Heart right ventricle (tissue), 16 donors: ENCODE measurements at regions not wholly inside any gene's neighbourhood (a gene's known extent, or its start where the extent isn't known, plus 50 kb on each side); places are given as distances from the start of the nearest gene placed in this dataset.
"Not testable (repeated sequence)": the region's sequence is repeated elsewhere in the genome, so short reads cannot be mapped to it uniquely, and the experiment has no call there.

Experiments used
- ATAC-seq, 8 donors: fragments of 200-7000 bp; cut with Tn5 transposase; one replicate each; pipeline ENCODE4 v1.9.1; 2020; ENCODE audit warnings: mild to moderate bottlenecking in 8 of 8, moderate library complexity in 8 of 8, moderate number of reproducible peaks in 1 of 8
- DNase-seq, 2 donors: peaks; one replicate each; pipeline ENCODE4 v3.0.0-alpha.2; 2020
- H3K27ac ChIP-seq, 10 donors: fragments of 200-600 bp; sonication (generic) in 2 of 10; one replicate each; pipeline versions ENCODE4 v1.5.0 to v1.8.0; 2020 to 2022; ENCODE audit warnings: mild to moderate bottlenecking in 3 of 10
- H3K27me3 ChIP-seq, 7 donors: fragments of 200-600 bp; one replicate each; pipeline ENCODE4 v1.8.0; 2021 to 2022; ENCODE audit warnings: mild to moderate bottlenecking in 2 of 7
- H3K36me3 ChIP-seq, 9 donors: fragments of 200-600 bp; sonication (generic) in 1 of 9; one replicate each; pipeline versions ENCODE4 v1.5.0 to v1.8.0; 2020 to 2022; ENCODE audit warnings: mild to moderate bottlenecking in 2 of 9
- H3K4me1 ChIP-seq, 9 donors: fragments of 200-600 bp; sonication (generic) in 1 of 9; one replicate each; pipeline versions ENCODE4 v1.5.0 to v1.8.0; 2020 to 2022; ENCODE audit warnings: mild to moderate bottlenecking in 4 of 9
- H3K4me3 ChIP-seq, 10 donors: fragments of 200-600 bp; sonication (generic) in 2 of 10; one replicate each; pipeline versions ENCODE4 v1.5.0 to v1.8.0; 2020 to 2022; ENCODE audit warnings: mild to moderate bottlenecking in 7 of 10, moderate library complexity in 2 of 10
- H3K9me3 ChIP-seq, 11 donors: fragments of 200-600 bp in 10 of 11; sonication (generic) in 2 of 11; one replicate each; pipeline versions ENCODE4 v1.5.0 to v1.8.0; 2013 to 2022; ENCODE audit warnings: mild to moderate bottlenecking in 2 of 11, control low read depth in 1 of 11, moderate library complexity in 1 of 11
- WGBS, 2 donors: extraction: QIAGEN DNeasy Blood & Tissue Kit; methylation state at CpG; one replicate each; pipeline ENCODE4 v1.1.7; 2013; ENCODE audit warnings: inconsistent platforms in 1 of 2; 5-methylcytosine and 5-hydroxymethylcytosine counted together
- intact Hi-C, 10 donors: fragments of 100-400 bp; cut with DNase I; formaldehyde crosslinking; loops; one replicate each; pipeline versions ENCODE4 v1.11.1 to v1.14.2; 2022
- TF ChIP-seq, protein P1 (sequence below), 9 donors: fragments of 200-600 bp; sonication (generic) in 2 of 9; IDR thresholded peaks; one replicate each; pipeline versions ENCODE4 v1.5.0 to v1.8.0; 2021 to 2022; ENCODE audit warnings: antibody characterized with exemption in 9 of 9, mild to moderate bottlenecking in 5 of 9, moderate library complexity in 1 of 9
- donor health status: Arrhythmogenic right ventricular cardiomyopathy.
- donor health status: ischemic (EF 13 %, LVEDD 7.1; RV severe dilation, severe dysfunction).
- donor health status: healthy with polysubstance abuse.
- donor health status: DM: no; HTN: yes; CAD: no.
- donor health status: DM: no; HTN: no; CAD: no.
- donor health status: ischemic (EF 25% LVEDD 6.9; RV normal size, moderate dysfunction).
- donor health status: ischemic (EF 25% LVEDD 5.7; RV mildly dilated, moderate dysfunction).
- donor health status: healthy.
- donor health status: DM: yes; HTN: yes; CAD: no.
- donor health status: Ischemic cardiomyopathy.
- donor health status: ischemic (EF 35%, LVEDD 5.7; RV mildly dilated, moderate dysfunction).
- donor health status: nonischemic (EF 11% LVEDD 7.7; RV severe dilation, severe dysfunction).
- donor health status: DM: yes; HTN: yes; CAD: no.
- donor health status: PGD.
- donor health status: ischemic (EF 29% LVEDD 5.4; RV normal size, mild dysfunction).
- donor health status: nonischemic (EF 23%, LVEDD 6.1; RV moderate dilation, normal function).

DNA sequence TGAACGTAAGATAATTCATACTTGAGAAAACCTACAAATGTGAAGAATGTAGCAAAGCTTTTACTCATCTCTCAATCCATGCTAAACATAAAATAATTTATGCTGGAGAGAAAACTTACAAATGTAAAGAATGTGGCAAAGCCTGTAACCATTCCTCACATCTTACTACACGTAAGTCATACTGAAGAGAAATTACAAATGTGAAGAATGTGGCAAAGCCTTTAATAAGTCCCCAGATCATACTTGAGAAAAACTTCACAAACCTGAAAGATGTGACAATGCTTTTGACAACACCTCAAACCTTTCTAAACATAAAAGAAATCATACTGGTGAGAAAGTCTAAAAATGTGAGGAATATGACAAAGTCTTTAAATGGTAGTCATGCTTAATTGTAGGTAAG lies 89.4 kb downstream of the ZNF675 start:
- Histone ChIP-seq H3K27me3 (no peaks in the 10 kb centered on the region), H3K4me1 (no peaks in the 10 kb centered on the region), H3K4me3 (no peak overlapping the region), H3K27ac (no peak overlapping the region), H3K36me3 (no peaks in the 10 kb centered on the region), H3K9me3 (peaks cover 0 to 39% (median 0%) of the 10 kb centered on the region in 11 donors)
- no peak for ATAC-seq
- no peak for DNase-seq
- WGBS, 2 donors = 77 to 80% methylated on average over 2 of the region's 2 CpGs
- intact Hi-C loops = no loop called here
- TF ChIP-seq, protein P1, sequence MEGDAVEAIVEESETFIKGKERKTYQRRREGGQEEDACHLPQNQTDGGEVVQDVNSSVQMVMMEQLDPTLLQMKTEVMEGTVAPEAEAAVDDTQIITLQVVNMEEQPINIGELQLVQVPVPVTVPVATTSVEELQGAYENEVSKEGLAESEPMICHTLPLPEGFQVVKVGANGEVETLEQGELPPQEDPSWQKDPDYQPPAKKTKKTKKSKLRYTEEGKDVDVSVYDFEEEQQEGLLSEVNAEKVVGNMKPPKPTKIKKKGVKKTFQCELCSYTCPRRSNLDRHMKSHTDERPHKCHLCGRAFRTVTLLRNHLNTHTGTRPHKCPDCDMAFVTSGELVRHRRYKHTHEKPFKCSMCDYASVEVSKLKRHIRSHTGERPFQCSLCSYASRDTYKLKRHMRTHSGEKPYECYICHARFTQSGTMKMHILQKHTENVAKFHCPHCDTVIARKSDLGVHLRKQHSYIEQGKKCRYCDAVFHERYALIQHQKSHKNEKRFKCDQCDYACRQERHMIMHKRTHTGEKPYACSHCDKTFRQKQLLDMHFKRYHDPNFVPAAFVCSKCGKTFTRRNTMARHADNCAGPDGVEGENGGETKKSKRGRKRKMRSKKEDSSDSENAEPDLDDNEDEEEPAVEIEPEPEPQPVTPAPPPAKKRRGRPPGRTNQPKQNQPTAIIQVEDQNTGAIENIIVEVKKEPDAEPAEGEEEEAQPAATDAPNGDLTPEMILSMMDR (IDR thresholded peaks at IDR 0.05) = no peak

DNA sequence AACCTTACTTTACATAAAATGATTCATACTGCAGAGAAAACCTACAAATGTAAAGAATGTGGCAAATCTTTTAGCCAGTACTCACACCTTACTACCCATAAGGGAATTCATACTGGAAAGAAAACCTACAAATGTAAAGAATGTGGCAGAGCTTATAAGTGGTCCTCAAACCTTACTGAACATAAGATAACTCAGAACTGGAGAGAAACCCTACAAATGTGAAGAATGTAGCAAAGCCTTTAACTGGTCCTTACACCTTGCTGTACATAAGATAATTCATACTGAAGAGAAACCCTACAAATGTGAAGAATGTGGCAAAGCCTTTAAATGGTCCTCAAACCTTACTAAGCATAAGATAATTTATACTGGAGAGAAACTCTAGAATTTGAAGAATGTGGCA lies 90.1 kb downstream of the ZNF675 start:
- no peaks in the 10 kb centered on the region for H3K27me3 ChIP-seq
- no peaks in the 10 kb centered on the region for H3K36me3 ChIP-seq
- TF ChIP-seq, protein P1 (IDR thresholded peaks at IDR 0.05) = no peak
- H3K4me1 ChIP-seq = no peaks in the 10 kb centered on the region
- intact Hi-C loops = no loop called here
- ATAC-seq = no peak
- no peak overlapping the region for H3K4me3 ChIP-seq
- no peak overlapping the region for H3K27ac ChIP-seq
- no peak for DNase-seq
- H3K9me3 ChIP-seq = peaks cover 0 to 42% (median 0%) of the 10 kb centered on the region in 11 donors

DNA sequence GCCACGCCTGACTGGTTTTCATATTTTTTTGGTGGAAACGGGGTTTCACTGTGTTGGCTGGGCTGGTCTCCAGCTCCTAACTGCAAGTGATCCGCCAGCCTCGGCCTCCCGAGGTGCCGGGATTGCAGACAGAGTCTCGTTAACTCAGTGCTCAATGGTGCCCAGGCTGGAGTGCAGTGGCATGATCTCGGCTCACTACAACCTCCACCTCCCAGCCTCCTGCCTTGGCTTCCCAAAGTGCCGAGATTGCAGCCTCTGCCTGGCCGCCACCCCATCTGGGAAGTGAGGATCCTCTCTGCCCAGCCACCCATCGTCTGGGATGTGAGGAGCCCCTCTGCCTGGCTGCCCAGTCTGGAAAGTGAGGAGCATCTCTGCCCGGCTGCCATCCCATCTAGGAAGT lies 92.7 kb downstream of the ZNF675 start:
- H3K4me1 ChIP-seq, ATAC-seq, H3K4me3 ChIP-seq, DNase-seq, intact Hi-C loops, H3K27ac ChIP-seq, H3K27me3 ChIP-seq, H3K36me3 ChIP-seq: not testable (repeated sequence)
- 88 to 93% methylated on average over 10 to 12 of the region's 12 CpGs for WGBS, 2 donors
- peaks cover 0 to 49% (median 4%) of the 10 kb centered on the region in 11 donors for H3K9me3 ChIP-seq

DNA sequence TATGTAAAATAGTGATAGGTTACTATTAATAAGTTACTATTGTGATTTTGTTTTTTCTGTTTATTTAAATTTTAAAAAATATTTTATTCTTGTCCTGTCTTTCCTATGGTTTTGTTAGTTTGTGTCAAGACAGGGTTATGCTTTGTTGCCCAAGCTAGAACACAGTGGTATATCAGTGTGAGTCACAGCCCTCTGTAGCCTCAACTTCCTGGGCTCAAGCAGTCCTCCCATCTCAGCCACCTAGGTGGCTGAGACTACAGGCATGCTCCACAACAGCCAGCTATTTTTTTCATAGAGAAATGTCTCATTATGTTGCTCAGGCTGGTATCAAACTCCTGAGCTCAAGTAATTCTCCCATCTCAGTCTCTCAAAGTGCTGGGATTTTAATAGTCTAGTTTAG lies 99.5 kb downstream of the ZNF675 start:
- Histone ChIP-seq H3K36me3 (no peaks in the 10 kb centered on the region), H3K4me3 (no peak overlapping the region), H3K27ac (no peak overlapping the region), H3K9me3 (peaks cover 0 to 74% (median 3%) of the 10 kb centered on the region in 11 donors), H3K4me1 (no peaks in the 10 kb centered on the region), H3K27me3 (no peaks in the 10 kb centered on the region)
- DNase-seq (no peak), ATAC-seq (no peak)
- TF ChIP-seq, protein P1 (IDR thresholded peaks at IDR 0.05) = no peak
- intact Hi-C loops = no loop called here

DNA sequence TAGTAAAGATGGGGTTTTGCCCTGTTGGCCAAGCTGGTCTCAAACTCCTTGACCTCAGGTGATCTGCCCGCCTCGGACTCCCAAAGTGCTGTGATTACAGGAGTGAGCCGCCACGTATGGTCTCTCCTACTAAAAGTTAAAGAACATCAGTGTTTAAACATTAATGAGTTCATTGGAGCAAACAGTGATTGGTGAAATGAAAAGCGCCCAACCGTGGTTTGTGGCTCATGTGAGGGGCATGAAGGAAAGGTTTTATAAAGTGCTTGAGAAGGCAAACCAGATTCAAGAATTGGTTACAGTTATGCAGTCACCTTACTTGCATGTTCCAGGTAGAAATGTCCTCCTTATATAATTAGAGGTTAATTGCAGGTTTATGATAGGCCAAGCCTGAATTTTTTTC lies 109.5 kb downstream of the ZNF675 start:
- WGBS, 2 donors = 79 to 88% methylated on average over 6 of the region's 6 CpGs
- TF ChIP-seq, protein P1 (IDR thresholded peaks at IDR 0.05) = no peak
- Histone ChIP-seq H3K4me3 (no peak overlapping the region), H3K27ac (no peak overlapping the region), H3K4me1 (no peaks in the 10 kb centered on the region), H3K36me3 (no peaks in the 10 kb centered on the region), H3K9me3 (peaks cover 0 to 69% (median 6%) of the 10 kb centered on the region in 11 donors), H3K27me3 (no peaks in the 10 kb centered on the region)
- no peak for DNase-seq
- intact Hi-C loops = no loop called here
- no peak for ATAC-seq
